ENCODE measurements at regions not wholly inside any gene's neighbourhood (a gene's known extent, or its start where the extent isn't known, plus 50 kb on each side); places are given as distances from the start of the nearest gene placed in this dataset.

GRCh38 chr5:56512313-56512996 lies 279.3 kb upstream of the ANKRD55 start:
- no peak for TF ChIP-seq CTCF (IDR thresholded peaks at IDR 0.05)
- TF ChIP-seq POLR2A (IDR thresholded peaks at IDR 0.05), result no peak

All from stomach (tissue), 4 donors.